ENCODE measurements at regions not wholly inside any gene's neighbourhood (a gene's known extent, or its start where the extent isn't known, plus 50 kb on each side); places are given as distances from the start of the nearest gene placed in this dataset.

GRCh38 chr3:152192050-152192449, 76.7 kb upstream of the MBNL1 start:
- no peak for TF ChIP-seq CTCF (IDR thresholded peaks at IDR 0.05 in 2 of 3, conservative IDR thresholded peaks at IDR 0.05 in 1 of 3; ENCODE audit: borderline replicate concordance in 1 of 3, insufficient read depth in 1 of 3, low read depth in 2 of 3, low read length in 2 of 3)
- TF ChIP-seq POLR2AphosphoS5 (IDR thresholded peaks at IDR 0.05; ENCODE audit: low read depth, low read length) = no peak
- TF ChIP-seq SP1 (IDR thresholded peaks at IDR 0.05; ENCODE audit: low read depth) = no peak
- no peak for TF ChIP-seq REST (IDR thresholded peaks at IDR 0.05; ENCODE audit: low read depth)
- TF ChIP-seq CEBPB (IDR thresholded peaks at IDR 0.05; ENCODE audit: low read depth) = no peak
- no peak for TF ChIP-seq POLR2A (IDR thresholded peaks at IDR 0.05; ENCODE audit: borderline replicate concordance, extremely low read depth, insufficient read depth, insufficient read length)
- no peak for TF ChIP-seq EZH2 (IDR thresholded peaks at IDR 0.05)
- TF ChIP-seq JUND (IDR thresholded peaks at IDR 0.05) = no peak
- no peak for TF ChIP-seq EZH2phosphoT487 (IDR thresholded peaks at IDR 0.05; ENCODE audit: borderline replicate concordance)
- TF ChIP-seq TCF7L2 (IDR thresholded peaks at IDR 0.05; ENCODE audit: borderline replicate concordance, extremely low read depth, insufficient read depth, insufficient read length) = no peak
- TF ChIP-seq RAD21 (IDR thresholded peaks at IDR 0.05; ENCODE audit: low read depth) = no peak
- TF ChIP-seq FOSL1 (IDR thresholded peaks at IDR 0.05; ENCODE audit: low read depth) = no peak
- TF ChIP-seq ZFX (IDR thresholded peaks at IDR 0.05) = no peak

All from HCT116 (cell line).